ENCODE measurements at regions not wholly inside any gene's neighbourhood (a gene's known extent, or its start where the extent isn't known, plus 50 kb on each side); places are given as distances from the start of the nearest gene placed in this dataset.

GRCh38 chr3:190984502-190985244, 122.2 kb upstream of the GMNC start:
- H3K9ac ChIP-seq (ENCODE audit: low read length): no peak overlapping the region
- H4K8ac ChIP-seq (ENCODE audit: low read depth, low read length): no peak overlapping the region
- H2BK5ac ChIP-seq (ENCODE audit: low read length): no peak overlapping the region
- no peak overlapping the region for H3K4ac ChIP-seq (ENCODE audit: low read depth, low read length)
- no peak overlapping the region for H3K56ac ChIP-seq (ENCODE audit: low read length)
- H3K27ac ChIP-seq (ENCODE audit: low read depth, low read length): no peak overlapping the region
- no peaks in the 10 kb centered on the region for H3K27me3 ChIP-seq (ENCODE audit: insufficient read depth, low read length, poor library complexity)
- H3K18ac ChIP-seq (ENCODE audit: low read length): no peak overlapping the region
- no peak overlapping the region for H3K4me2 ChIP-seq (ENCODE audit: low read length)
- WGBS (ENCODE audit: extremely low coverage, insufficient coverage, low lambda C conversion rate): no CpG with 5 or more reads among the region's 4 CpGs
- no peak overlapping the region for H2BK120ac ChIP-seq (ENCODE audit: low read depth, low read length)
- H3K79me2 ChIP-seq (ENCODE audit: control insufficient read depth, insufficient read depth, low read length): no peaks in the 10 kb centered on the region
- no peaks in the 10 kb centered on the region for H3K79me1 ChIP-seq (ENCODE audit: low read length)
- H3K4me1 ChIP-seq (ENCODE audit: control insufficient read depth, low read depth, low read length): no peaks in the 10 kb centered on the region
- H3K23ac ChIP-seq (ENCODE audit: low read length): no peak overlapping the region
- no peak overlapping the region for H3K4me3 ChIP-seq (ENCODE audit: low read length)
- H4K5ac ChIP-seq (ENCODE audit: low read length): no peak overlapping the region
- H3K36me3 ChIP-seq (ENCODE audit: control insufficient read depth, insufficient read depth, low read length): no peaks in the 10 kb centered on the region
- H2AK5ac ChIP-seq (ENCODE audit: low read length): no peak overlapping the region
- H2BK15ac ChIP-seq (replicated peaks; ENCODE audit: low read depth): no peak overlapping the region
- no peak for DNase-seq

- H3K56ac ChIP-seq (ENCODE audit: low read length): no peak overlapping the region
- no peaks in the 10 kb centered on the region for H3K4me1 ChIP-seq (ENCODE audit: control insufficient read depth, low read depth, low read length)
- H3K23ac ChIP-seq (ENCODE audit: low read length): no peak overlapping the region
- no peak overlapping the region for H4K8ac ChIP-seq (ENCODE audit: low read depth, low read length)
- no peak overlapping the region for H3K4me2 ChIP-seq (ENCODE audit: low read length)
- H3K79me2 ChIP-seq (ENCODE audit: control insufficient read depth, insufficient read depth, low read length): no peaks in the 10 kb centered on the region
- no peak overlapping the region for H3K27ac ChIP-seq (ENCODE audit: low read depth, low read length)
- H3K4me3 ChIP-seq (ENCODE audit: low read length): no peak overlapping the region
- no peak overlapping the region for H2BK5ac ChIP-seq (ENCODE audit: low read length)
- H3K36me3 ChIP-seq (ENCODE audit: control insufficient read depth, insufficient read depth, low read length): no peaks in the 10 kb centered on the region
- no peak overlapping the region for H2BK120ac ChIP-seq (ENCODE audit: low read depth, low read length)
- H4K5ac ChIP-seq (ENCODE audit: low read length): no peak overlapping the region
- no peak overlapping the region for H2AK5ac ChIP-seq (ENCODE audit: low read length)
- H3K9ac ChIP-seq (ENCODE audit: low read length): no peak overlapping the region
- H3K18ac ChIP-seq (ENCODE audit: low read length): no peak overlapping the region
- no peak overlapping the region for H3K4ac ChIP-seq (ENCODE audit: low read depth, low read length)
- H3K79me1 ChIP-seq (ENCODE audit: low read length): no peaks in the 10 kb centered on the region
- no peaks in the 10 kb centered on the region for H3K27me3 ChIP-seq (ENCODE audit: insufficient read depth, low read length, poor library complexity)
- no peak overlapping the region for H2BK15ac ChIP-seq (replicated peaks; ENCODE audit: low read depth)
- no CpG with 5 or more reads among the region's 1 CpG for WGBS (ENCODE audit: extremely low coverage, insufficient coverage, low lambda C conversion rate)
- no peak for DNase-seq
These were observed 121.4 kb upstream of the GMNC start for GRCh38 chr3:190983875-190984274.

DNA sequence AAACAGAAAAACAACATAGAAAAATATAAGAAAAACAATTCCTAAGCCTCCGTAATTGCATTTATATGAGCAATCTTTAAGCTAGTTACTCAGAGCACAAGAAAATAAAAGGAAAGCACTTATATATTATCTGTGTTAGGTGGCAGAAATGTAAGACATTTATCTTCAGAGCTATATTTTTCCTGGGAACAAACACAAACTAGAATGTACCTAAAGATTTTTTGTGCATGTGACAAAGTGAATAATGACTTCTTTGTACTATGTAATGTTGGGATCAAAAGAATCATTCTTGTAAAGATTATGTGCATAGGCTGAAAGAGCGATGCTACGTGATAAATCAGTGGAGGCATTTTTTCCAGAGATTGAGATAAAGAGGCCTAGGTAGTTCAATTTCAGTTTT, 111.3 kb upstream of the GMNC start:
- Histone ChIP-seq H3K9ac (ENCODE audit: low read length) (no peak overlapping the region), H4K5ac (ENCODE audit: low read length) (no peak overlapping the region), H2BK15ac (replicated peaks; ENCODE audit: low read depth) (no peak overlapping the region), H4K8ac (ENCODE audit: low read depth, low read length) (no peak overlapping the region), H2AK5ac (ENCODE audit: low read length) (no peak overlapping the region), H3K27me3 (ENCODE audit: insufficient read depth, low read length, poor library complexity) (no peaks in the 10 kb centered on the region), H3K4ac (ENCODE audit: low read depth, low read length) (no peak overlapping the region), H3K27ac (ENCODE audit: low read depth, low read length) (no peak overlapping the region), H3K56ac (ENCODE audit: low read length) (no peak overlapping the region), H2BK120ac (ENCODE audit: low read depth, low read length) (no peak overlapping the region), H3K4me3 (ENCODE audit: low read length) (no peak overlapping the region), H2BK5ac (ENCODE audit: low read length) (no peak overlapping the region), H3K23ac (ENCODE audit: low read length) (no peak overlapping the region), H3K36me3 (ENCODE audit: control insufficient read depth, insufficient read depth, low read length) (no peaks in the 10 kb centered on the region), H3K18ac (ENCODE audit: low read length) (no peak overlapping the region), H3K79me1 (ENCODE audit: low read length) (no peaks in the 10 kb centered on the region), H3K79me2 (ENCODE audit: control insufficient read depth, insufficient read depth, low read length) (no peaks in the 10 kb centered on the region), H3K4me1 (ENCODE audit: control insufficient read depth, low read depth, low read length) (no peaks in the 10 kb centered on the region), H3K4me2 (ENCODE audit: low read length) (no peak overlapping the region)
- no CpG with 5 or more reads among the region's 3 CpGs for WGBS (ENCODE audit: extremely low coverage, insufficient coverage, low lambda C conversion rate)
- no peak for DNase-seq

GRCh38 chr3:190972840-190973270, 110.4 kb upstream of the GMNC start:
- Histone ChIP-seq H2BK120ac (ENCODE audit: low read depth, low read length) (no peak overlapping the region), H3K56ac (ENCODE audit: low read length) (no peak overlapping the region), H3K36me3 (ENCODE audit: control insufficient read depth, insufficient read depth, low read length) (no peaks in the 10 kb centered on the region), H2AK5ac (ENCODE audit: low read length) (no peak overlapping the region), H2BK15ac (replicated peaks; ENCODE audit: low read depth) (no peak overlapping the region), H3K23ac (ENCODE audit: low read length) (no peak overlapping the region), H3K4me3 (ENCODE audit: low read length) (no peak overlapping the region), H3K18ac (ENCODE audit: low read length) (no peak overlapping the region), H3K4ac (ENCODE audit: low read depth, low read length) (no peak overlapping the region), H3K27ac (ENCODE audit: low read depth, low read length) (no peak overlapping the region), H4K5ac (ENCODE audit: low read length) (no peak overlapping the region), H2BK5ac (ENCODE audit: low read length) (no peak overlapping the region), H3K4me1 (ENCODE audit: control insufficient read depth, low read depth, low read length) (no peaks in the 10 kb centered on the region), H3K4me2 (ENCODE audit: low read length) (no peak overlapping the region), H3K79me2 (ENCODE audit: control insufficient read depth, insufficient read depth, low read length) (no peaks in the 10 kb centered on the region), H3K27me3 (ENCODE audit: insufficient read depth, low read length, poor library complexity) (no peaks in the 10 kb centered on the region), H3K79me1 (ENCODE audit: low read length) (no peaks in the 10 kb centered on the region), H3K9ac (ENCODE audit: low read length) (no peak overlapping the region), H4K8ac (ENCODE audit: low read depth, low read length) (peak overlapping the region; percentile 13)
- WGBS (ENCODE audit: extremely low coverage, insufficient coverage, low lambda C conversion rate): no CpG with 5 or more reads among the region's 1 CpG
- DNase-seq: peak; percentile 46

GRCh38 chr3:190972196-190972595, 109.7 kb upstream of the GMNC start:
- no peak overlapping the region for H2BK120ac ChIP-seq (ENCODE audit: low read depth, low read length)
- no peak overlapping the region for H2BK5ac ChIP-seq (ENCODE audit: low read length)
- no peak for DNase-seq
- H3K18ac ChIP-seq (ENCODE audit: low read length): no peak overlapping the region
- no peak overlapping the region for H3K56ac ChIP-seq (ENCODE audit: low read length)
- H3K23ac ChIP-seq (ENCODE audit: low read length): no peak overlapping the region
- no peak overlapping the region for H3K4me3 ChIP-seq (ENCODE audit: low read length)
- no peaks in the 10 kb centered on the region for H3K79me1 ChIP-seq (ENCODE audit: low read length)
- WGBS (ENCODE audit: extremely low coverage, insufficient coverage, low lambda C conversion rate): no CpG with 5 or more reads among the region's 5 CpGs
- no peaks in the 10 kb centered on the region for H3K36me3 ChIP-seq (ENCODE audit: control insufficient read depth, insufficient read depth, low read length)
- no peak overlapping the region for H4K5ac ChIP-seq (ENCODE audit: low read length)
- H3K4me1 ChIP-seq (ENCODE audit: control insufficient read depth, low read depth, low read length): no peaks in the 10 kb centered on the region
- no peak overlapping the region for H4K8ac ChIP-seq (ENCODE audit: low read depth, low read length)
- H3K27me3 ChIP-seq (ENCODE audit: insufficient read depth, low read length, poor library complexity): no peaks in the 10 kb centered on the region
- no peak overlapping the region for H2BK15ac ChIP-seq (replicated peaks; ENCODE audit: low read depth)
- H3K4ac ChIP-seq (ENCODE audit: low read depth, low read length): no peak overlapping the region
- no peak overlapping the region for H3K27ac ChIP-seq (ENCODE audit: low read depth, low read length)
- H3K9ac ChIP-seq (ENCODE audit: low read length): no peak overlapping the region
- no peaks in the 10 kb centered on the region for H3K79me2 ChIP-seq (ENCODE audit: control insufficient read depth, insufficient read depth, low read length)
- no peak overlapping the region for H2AK5ac ChIP-seq (ENCODE audit: low read length)
- no peak overlapping the region for H3K4me2 ChIP-seq (ENCODE audit: low read length)

- H3K23ac ChIP-seq (ENCODE audit: low read length): no peak overlapping the region
- H3K9ac ChIP-seq (ENCODE audit: low read length): no peak overlapping the region
- no peak overlapping the region for H2BK120ac ChIP-seq (ENCODE audit: low read depth, low read length)
- H3K27me3 ChIP-seq (ENCODE audit: insufficient read depth, low read length, poor library complexity): no peaks in the 10 kb centered on the region
- no peak overlapping the region for H2AK5ac ChIP-seq (ENCODE audit: low read length)
- H3K4me2 ChIP-seq (ENCODE audit: low read length): no peak overlapping the region
- H4K8ac ChIP-seq (ENCODE audit: low read depth, low read length): no peak overlapping the region
- H3K79me1 ChIP-seq (ENCODE audit: low read length): no peaks in the 10 kb centered on the region
- no peak overlapping the region for H3K18ac ChIP-seq (ENCODE audit: low read length)
- H3K27ac ChIP-seq (ENCODE audit: low read depth, low read length): no peak overlapping the region
- H2BK5ac ChIP-seq (ENCODE audit: low read length): no peak overlapping the region
- H3K36me3 ChIP-seq (ENCODE audit: control insufficient read depth, insufficient read depth, low read length): no peaks in the 10 kb centered on the region
- no peak overlapping the region for H3K4ac ChIP-seq (ENCODE audit: low read depth, low read length)
- H4K5ac ChIP-seq (ENCODE audit: low read length): no peak overlapping the region
- DNase-seq: no peak
- H2BK15ac ChIP-seq (replicated peaks; ENCODE audit: low read depth): no peak overlapping the region
- no peak overlapping the region for H3K56ac ChIP-seq (ENCODE audit: low read length)
- H3K4me1 ChIP-seq (ENCODE audit: control insufficient read depth, low read depth, low read length): no peaks in the 10 kb centered on the region
- no peak overlapping the region for H3K4me3 ChIP-seq (ENCODE audit: low read length)
- H3K79me2 ChIP-seq (ENCODE audit: control insufficient read depth, insufficient read depth, low read length): no peaks in the 10 kb centered on the region
These were observed 108.1 kb upstream of the GMNC start for GRCh38 chr3:190970560-190970959.

Data from mesendoderm (in vitro differentiated cells).